HG03139 (cell line): ENCODE measurements at regions not wholly inside any gene's neighbourhood (a gene's known extent, or its start where the extent isn't known, plus 50 kb on each side); places are given as distances from the start of the nearest gene placed in this dataset.
A peak's percentile ranks its signal among the peaks of the same experiment; 100 is the strongest.

Source experiments
- ATAC-seq: cut with Tn5 transposase; IDR thresholded peaks from one replicate; pipeline ENCODE4 v1.9.1; 2021; ENCODE audit not compliant: unreplicated experiment

- ATAC-seq: no peak
Observed at GRCh38 chr1:50358962-50359361, 64.3 kb downstream of the DMRTA2 start.

- no peak for ATAC-seq
Observed at GRCh38 chr1:50357186-50357585, 66.1 kb downstream of the DMRTA2 start.

DNA sequence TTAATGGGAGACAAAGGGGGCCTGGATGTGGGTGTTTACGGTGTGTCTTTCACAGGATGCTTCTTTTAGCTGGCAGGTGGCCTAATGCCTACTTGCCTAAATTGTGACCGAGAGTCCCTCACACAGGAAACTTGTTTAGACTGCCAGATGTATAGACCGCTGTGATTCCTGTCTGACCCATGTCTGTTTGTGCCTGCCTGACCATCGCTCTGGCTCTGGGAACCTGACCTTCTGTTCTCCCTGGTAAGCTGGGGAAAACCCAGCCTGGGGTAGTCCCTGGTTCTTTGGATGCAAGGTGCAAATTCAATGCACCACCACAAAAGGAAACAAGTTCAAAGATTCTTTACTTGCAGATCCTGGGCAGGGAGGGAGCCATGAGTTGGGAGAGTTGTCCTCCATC lies 68.4 kb downstream of the DMRTA2 start:
- ATAC-seq: no peak

DNA sequence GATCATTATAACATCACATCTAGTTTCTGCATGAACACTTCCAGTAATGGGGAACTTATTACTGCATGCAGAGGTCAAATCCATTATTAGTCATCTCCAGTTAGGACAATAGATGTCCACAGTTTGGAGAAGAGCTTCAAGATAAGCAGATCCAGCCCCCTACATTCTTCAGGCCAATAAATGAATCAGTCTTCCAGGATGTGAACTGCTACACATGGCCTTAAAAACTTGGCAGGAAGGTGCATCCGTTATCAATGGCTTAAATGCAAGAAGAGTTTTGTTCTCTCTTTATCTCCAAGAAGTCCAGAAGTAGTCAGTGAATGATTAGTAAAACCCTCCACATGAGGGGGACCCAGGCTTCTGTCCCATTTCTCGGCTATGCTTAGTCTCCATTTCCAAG lies 70.8 kb downstream of the DMRTA2 start:
- no peak for ATAC-seq

DNA sequence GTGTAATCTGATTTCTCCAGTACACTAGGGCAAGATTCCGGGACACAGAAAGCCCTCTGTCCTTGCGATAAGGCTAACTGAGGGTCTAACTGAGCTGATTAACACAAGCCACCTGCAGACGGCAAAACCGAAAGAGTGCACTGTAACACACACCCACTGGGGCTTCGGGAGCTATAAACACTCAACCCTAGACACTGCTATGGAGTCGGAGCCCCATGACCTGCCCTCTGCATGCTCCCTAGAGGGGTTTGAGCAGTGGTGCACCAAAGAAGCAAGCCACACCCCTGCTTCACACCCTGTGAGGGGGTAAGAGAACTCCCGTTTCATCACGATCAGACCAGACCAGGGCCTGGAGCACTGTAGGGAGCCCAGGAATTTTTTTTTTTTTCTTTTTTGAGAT lies 72.4 kb downstream of the DMRTA2 start:
- no peak for ATAC-seq

DNA sequence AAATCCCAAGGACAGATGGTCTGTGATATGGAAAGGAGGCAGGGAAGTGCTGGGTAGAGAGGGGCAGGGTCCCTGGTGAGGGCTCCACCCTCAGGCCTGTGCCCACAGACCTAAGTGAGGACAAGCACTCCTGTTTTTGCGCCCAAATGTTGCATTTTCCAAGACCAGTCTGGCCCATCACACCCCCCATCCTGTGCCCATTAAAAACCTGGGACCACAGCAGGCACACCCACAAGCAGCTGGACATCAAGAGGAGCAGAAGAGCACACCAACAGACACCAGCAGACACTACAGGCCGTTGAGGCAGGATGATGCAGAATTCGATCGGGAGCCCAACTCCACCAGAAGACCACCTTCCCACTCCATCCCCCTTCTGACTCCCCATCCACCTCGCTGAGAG lies 72.8 kb downstream of the DMRTA2 start:
- ATAC-seq: no peak

GRCh38 chr1:50349242-50349565 lies 74.0 kb downstream of the DMRTA2 start:
- ATAC-seq: no peak

GRCh38 chr1:50348449-50349241 lies 74.6 kb downstream of the DMRTA2 start:
- ATAC-seq: no peak

DNA sequence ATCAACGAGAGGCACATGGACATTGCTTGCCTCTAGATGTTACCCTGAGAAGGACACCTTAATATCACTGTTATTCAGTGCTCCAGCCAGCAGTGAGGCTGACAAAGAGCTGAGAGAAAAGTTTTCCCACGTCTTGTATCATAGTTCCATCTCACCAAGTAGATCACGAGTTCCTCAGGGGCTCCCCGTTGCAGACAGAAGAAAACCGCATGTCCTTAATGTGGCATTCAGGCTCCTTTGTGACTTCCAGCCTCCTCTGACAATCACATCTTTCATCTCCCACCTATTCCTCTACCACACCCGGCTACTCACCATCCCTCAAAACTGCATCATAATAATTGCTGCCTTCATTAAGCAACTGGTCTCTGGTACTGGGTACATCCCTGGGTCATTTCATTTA lies 75.3 kb downstream of the DMRTA2 start:
- ATAC-seq: no peak

DNA sequence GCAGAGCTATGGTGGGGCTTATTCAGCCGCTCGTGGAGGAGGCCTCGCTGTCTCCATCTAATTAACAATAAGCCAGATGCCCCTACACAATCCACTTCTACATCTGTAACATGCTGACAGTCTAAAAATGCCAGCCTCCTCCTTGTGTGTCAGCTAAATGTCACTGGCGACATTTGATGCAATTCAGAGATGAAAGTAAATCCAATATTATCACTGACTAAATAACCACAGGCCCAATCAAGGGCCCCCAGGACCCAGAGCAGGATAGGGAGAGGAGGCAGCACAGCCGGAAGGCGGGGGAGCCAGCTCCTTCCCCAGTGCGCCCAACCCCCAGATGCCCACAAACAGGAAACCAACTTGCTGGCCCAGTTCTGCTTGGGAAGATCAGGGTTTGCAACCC lies 76.6 kb downstream of the DMRTA2 start:
- ATAC-seq: no peak

GRCh38 chr1:50343323-50343722 lies 79.9 kb downstream of the DMRTA2 start:
- ATAC-seq: no peak

GRCh38 chr1:50342525-50342924 lies 80.7 kb downstream of the DMRTA2 start:
- ATAC-seq: no peak

DNA sequence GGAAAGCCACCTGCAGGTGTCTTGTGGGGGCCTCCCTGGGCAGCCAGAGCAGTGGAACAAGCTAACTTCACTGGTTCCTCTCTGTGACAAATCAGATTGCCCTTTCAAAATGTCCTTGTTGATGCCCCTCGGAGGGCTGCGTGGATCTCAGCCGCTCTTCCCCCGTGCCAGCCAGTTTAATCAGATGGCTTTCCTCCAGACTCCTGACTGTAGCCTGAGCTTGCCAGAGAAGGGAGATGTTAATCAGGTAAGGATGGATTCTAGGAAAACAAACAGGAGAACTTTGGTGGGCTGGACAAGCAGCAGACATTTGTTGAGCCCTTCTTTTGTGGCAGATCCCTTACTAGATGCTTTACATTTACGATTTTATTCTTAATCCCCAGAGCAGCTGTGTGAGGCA lies 88.2 kb downstream of the DMRTA2 start:
- ATAC-seq: no peak

- ATAC-seq: peak; percentile 88
Observed at GRCh38 chr1:50333595-50333974, 89.7 kb downstream of the DMRTA2 start.

DNA sequence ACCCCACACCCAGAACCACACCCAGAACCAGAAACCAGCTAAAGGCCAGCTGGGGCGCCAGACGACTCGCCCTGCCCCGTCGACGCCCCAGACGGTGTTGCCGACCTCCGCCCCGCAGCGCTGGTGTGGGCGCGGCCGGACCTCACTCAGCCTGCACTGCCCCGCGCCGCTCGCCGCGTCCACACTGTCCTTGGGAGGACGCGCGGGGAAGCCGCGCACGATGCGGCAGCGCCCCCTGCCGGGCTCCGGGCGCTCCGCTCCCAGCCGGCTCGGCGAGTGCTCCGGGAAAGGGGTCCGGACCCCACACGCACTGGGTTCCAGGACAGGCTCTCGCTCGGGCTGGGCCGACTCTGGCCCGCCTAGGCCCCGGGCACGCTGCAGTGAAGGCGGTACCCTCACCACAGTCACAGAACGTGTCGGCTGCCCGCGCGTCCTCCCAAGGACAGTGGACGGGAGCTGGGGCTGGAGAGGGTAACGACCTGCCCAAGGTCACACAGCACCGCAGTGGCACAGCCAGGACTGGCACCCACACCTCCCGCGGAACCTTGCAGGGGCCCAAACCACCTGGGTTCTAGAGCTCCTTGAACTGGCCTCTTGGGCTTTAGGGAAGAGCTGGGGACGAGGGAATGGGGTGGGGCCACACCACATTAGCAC lies 90.2 kb downstream of the DMRTA2 start:
- peak; percentile 69 for ATAC-seq

DNA sequence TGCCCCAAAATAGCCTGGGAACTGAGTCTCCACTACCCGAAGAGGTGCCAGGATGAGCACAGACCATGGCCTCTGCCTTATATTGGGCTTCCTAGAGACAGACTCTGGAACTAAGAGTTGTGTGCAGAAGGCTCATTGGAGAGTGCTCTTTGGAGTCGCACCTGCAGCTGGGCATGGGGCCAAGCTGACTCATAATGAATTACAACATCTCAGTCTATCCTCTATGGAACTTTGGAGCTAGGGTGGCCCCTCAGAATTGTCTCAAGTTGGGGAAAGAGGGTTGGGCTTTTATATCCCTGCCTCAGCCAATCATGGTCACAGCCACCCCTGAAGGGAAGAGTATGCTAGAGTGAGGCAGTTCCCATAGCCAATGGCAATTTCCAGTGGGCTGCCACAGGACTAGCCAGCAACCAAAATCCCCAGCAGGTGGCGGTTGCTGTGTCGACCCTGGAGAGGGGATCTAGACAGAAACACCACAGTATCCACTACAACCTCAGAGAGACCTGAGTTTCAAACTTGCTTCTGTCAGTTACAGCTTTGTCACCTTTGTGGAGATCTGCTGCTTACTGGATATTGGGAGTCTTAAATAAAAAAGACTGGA lies 93.8 kb downstream of the DMRTA2 start:
- ATAC-seq: no peak

- ATAC-seq: no peak
Observed at GRCh38 chr1:50328552-50328951, 94.7 kb downstream of the DMRTA2 start.

DNA sequence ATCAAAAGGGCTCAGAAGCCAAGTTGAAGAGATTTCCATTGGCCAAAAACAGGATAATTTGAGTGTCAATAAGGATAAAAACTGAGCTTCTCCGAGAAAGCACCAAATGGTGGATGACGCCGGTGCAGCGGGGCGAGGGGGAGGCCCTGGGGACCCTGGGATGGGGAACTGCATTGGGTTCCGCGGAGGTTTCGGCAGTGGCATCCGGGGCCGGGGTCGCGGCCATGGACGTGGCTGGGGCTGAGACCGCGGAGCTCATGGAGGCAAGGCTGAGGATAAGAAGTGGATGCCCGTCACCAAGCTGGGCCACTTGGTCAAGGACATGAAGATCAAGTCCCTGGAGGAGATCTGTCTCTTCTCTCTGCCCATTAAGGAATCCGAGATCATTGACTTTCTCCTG lies 97.2 kb downstream of the DMRTA2 start:
- ATAC-seq: no peak

- no peak for ATAC-seq
Observed at GRCh38 chr1:50322579-50322978, 100.7 kb downstream of the DMRTA2 start.

DNA sequence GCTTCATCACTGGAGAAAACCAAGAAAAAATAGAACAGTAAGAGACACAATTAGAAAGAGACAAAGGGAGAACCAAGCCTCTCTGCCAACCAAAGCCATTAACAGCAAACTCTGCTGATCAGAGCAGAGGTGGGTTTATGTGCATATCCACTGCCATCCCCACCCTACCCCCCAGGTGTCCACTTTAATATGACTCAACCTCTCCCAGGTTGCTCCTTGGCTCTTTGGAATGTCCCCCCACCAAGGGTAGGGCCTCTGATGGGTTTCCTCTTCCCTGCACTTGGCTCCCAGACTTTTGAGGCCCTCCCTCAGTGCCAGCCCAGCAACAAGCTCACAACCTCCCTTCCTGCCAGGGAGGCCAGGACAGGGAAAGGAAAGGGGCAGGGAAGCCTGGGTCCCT lies 104.8 kb downstream of the DMRTA2 start:
- no peak for ATAC-seq

DNA sequence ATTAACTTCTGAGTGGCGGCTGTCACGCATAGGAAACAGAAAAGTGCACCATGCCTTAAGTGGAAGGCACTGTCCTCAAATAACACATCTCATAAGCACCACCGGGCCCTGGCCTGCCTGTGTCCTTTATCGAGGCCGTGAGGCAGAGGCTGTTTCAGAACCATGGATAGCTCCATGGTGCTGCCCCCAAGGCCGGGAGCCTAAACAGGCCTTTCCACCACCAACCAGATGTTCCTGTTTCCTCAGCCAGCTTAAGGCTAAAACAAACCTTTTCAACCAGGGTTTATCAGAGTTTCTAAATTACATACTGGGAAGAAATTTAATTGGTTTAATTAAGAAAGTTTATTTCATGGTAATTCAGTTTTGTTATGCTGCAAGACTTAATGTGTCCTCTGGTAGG lies 114.4 kb downstream of the DMRTA2 start:
- ATAC-seq: no peak

DNA sequence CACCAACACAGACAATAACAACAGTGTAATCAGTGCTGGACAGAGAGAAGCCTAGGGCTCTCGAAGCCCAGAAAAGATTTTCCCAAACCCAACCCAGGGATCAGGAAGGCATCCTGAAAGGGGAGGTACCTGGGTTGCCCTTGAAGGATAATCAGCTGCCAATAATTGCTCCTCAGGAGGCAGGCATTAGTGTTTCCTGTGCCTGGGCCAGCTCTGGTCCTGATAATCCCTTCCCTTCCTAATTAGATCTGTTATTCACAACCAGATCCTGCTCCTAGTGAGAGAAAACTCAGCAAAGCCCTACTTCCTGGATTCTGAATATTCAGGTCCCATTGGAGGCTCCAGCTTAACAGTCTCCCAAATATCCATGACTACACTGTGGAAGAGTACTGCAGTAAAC lies 117.4 kb downstream of the DMRTA2 start:
- ATAC-seq: no peak

- ATAC-seq: no peak
Observed at GRCh38 chr1:50300297-50300696, 122.9 kb downstream of the DMRTA2 start.
